NCI-H128 (cell line): ENCODE measurements at regions not wholly inside any gene's neighbourhood (a gene's known extent, or its start where the extent isn't known, plus 50 kb on each side); places are given as distances from the start of the nearest gene placed in this dataset.
A peak's percentile ranks its signal among the peaks of the same experiment; 100 is the strongest.
"Not testable (repeated sequence)": the region's sequence is repeated elsewhere in the genome, so short reads cannot be mapped to it uniquely, and the experiment has no call there.

Source experiments
- DNase-seq: peaks from one replicate; lab custom pipeline; 2025; ENCODE audit not compliant: unreplicated experiment; lab: John Stamatoyannopoulos, UW

GRCh38 chr3:69688400-69688799 lies 50.9 kb upstream of the MITF start:
- no peak for DNase-seq

DNA sequence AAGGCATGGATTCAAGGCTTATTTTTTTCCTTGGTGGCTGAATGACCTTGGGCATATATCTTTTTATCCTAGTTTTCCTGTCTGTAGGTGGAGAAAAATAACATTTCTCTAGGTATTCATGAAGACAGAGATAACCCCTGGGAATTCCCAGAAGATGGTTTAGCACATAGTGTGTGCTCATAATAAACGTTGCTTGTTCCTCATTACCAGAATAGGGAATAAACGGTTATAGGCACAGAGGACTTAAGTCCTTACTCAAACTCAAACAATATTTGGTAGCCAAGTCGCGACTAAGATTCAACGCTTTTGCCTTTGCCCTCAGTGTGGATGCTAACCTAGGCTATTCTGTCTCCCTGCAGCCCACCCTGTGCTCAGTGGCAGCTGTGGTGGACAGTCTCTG lies 51.6 kb upstream of the MITF start:
- DNase-seq, result no peak

DNA sequence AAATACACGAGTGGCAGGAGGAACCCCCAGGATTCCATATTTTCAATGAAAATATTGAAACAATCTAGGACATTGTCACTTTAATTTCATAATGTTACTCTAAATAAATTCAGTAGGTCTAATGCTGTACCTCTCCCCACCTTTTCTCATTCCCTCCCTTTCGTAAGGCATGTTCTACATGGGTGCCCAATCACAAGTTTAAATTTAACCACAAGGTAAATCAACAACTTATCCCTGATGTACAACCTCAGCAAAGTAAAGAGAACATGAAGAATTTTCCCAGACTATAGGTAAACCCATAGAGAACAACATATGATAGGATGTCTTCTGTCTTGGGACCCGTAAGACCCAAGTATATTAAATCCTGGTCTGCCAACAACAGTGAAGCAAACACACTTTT lies 53.2 kb upstream of the MITF start:
- DNase-seq, result no peak

DNA sequence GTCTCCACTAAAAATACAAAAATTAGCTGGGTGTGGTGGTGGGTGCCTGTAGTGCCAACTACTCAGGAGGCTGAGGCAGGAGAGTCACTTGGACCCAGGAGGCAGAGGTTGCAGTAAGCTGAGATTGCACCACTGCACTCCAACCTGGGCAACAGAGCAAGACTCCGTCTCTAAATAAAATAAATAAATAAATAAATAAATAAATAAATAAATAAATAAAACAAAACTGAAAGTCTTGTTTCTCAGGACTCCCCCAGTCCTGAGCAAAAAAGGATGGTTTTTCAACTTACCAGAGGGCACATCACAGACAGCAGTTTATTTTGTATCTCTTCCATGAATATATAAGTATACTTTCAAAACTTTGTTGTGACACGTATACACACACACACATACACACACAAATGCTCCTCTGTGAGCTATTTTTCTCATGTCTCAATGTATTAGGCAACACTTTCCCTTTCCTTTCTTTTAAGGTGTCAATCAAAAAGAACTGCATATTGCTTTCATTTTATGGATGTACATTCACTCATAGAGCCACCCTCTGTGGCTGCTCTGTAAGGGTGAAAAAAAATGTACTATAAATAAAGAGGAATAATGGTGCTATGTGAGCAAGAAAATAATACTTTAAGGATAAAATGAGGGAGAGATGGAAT lies 54.8 kb upstream of the MITF start:
- DNase-seq, result no peak

GRCh38 chr3:69683082-69683806 lies 56.0 kb upstream of the MITF start:
- DNase-seq, result no peak

DNA sequence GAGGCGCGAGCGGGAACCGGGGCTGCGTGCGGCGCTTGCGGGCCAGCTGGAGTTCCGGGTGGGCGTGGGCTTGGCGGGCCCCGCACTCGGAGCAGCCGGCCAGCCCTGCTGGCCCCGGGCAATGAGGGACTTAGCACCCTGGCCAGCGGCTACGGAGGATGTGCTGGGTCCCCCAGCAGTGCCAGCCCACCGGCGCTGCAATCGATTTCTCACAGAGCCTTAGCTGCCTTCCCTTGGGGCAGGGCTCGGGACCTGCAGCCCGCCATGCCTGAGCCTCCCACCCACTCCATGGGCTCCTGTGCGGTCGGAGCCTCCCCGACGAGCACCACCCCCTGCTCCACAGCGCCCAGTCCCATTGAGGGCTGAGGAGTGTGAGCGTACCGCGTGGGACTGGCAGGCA lies 61.8 kb upstream of the MITF start:
- not testable (repeated sequence) for DNase-seq

GRCh38 chr3:69675786-69676530 lies 63.3 kb upstream of the MITF start:
- no peak for DNase-seq

DNA sequence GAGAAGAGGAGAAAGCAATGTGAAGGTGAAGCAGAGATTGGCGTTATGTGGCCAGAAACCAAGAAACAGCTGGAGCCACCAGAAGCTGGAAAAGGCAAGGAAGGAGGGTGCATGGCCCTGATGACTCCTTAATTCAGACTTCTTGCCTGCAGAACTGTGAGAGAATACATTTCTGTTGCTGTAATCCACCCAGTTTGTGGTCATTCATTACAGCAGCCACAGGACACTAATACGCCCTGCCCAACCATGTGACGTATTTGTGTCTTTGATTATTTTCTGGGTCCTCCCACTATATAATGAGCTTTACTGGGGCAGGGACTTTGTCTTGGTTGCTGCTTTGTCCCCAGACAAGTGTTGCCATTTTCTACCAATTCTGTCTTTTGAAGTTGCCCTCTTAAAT lies 64.5 kb upstream of the MITF start:
- no peak for DNase-seq

DNA sequence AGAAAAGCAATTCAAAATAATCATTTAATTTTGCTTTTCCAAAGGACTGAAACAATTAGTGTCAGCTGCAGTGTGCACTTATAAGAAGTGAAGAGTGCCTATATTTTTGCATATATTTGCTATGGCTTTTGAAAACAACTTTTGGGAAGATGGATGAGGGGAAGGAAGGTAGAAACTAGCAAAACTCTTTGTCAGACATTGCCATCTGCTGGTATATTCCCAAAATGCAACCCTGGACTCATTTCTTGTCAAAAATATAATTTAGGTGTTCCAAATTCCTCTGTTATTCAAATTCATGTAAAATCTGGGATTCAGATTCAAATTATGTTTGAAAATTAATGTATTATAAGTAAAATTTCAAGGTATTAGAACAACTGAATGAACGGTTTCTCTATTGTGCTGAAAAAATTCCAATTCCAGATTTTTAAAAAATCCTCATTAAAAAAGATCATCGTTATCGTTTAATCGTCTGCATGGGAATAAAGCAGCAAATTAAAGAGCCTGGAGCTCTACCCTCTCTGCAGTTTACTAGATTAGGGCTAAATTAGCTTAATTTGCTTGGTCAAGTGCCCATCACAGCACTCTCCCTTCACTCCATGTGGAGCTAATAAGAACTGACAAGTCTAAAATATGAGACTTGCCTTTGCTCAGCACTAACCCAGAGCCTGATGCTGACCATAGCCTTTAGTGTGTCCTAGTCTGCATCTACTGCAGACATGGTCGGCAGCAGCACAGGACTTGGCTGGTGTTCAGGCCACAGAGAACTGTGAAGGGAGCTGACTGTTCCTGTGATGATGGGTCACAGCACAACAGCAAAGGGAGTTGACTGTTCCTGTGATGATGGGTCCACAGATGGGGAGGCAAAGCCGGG lies 67.9 kb upstream of the MITF start:
- DNase-seq, result no peak

GRCh38 chr3:69669070-69669469 lies 70.2 kb upstream of the MITF start:
- no peak for DNase-seq

DNA sequence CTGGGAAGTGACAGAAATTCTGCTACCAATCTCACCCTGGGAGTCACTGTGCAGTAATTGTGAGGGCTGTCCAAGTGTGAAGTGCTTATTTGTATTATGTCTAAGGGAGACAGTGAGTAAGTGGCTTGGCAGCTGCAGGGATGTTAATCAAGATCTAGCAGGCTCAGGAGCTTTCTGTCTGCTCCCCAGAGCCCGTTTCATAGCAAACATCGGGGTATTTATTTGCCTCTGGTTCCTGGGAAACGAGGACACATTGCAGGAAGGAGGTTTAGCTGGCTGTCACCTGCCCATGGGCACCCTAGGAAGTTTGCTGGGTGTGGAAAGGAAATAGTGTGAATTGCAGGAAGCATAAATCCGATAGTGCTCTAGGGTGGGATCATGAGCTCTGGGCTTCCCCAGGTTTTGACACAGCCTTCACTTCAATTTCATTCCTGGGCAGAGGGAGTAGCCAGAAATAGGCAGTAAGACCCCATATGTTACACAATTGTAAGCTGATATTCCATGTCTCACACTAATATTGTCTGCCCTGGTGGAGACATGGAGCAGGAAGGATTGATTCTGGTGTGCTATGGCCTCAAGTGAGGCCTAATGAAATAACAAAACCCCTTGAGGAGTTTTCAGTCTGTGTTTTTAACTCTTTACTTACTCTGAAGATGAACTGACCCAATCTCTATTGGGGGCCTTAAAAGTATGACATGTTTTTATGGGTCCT lies 74.1 kb upstream of the MITF start:
- peak; percentile 13 for DNase-seq

DNA sequence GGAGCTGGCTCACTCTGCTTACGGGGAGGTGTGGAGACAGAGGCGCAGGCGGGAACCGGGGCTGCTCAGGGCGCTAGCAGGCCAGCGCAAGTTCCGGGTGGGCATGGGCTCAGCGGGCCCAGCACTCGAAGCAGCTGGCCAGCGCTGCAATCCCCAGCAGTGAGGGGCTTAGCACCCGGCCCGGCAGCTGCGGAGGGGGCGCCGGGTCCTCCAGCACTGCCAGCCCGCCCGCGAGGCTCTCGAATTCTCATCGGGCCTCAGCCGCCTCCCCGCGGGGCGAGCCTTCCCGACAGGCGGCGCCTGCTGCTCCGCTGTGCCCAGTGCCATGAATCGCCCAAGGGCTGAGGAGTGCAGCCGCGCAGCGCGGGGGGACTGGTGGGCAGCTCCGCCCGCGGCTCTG lies 78.6 kb upstream of the MITF start:
- DNase-seq, result no peak

DNA sequence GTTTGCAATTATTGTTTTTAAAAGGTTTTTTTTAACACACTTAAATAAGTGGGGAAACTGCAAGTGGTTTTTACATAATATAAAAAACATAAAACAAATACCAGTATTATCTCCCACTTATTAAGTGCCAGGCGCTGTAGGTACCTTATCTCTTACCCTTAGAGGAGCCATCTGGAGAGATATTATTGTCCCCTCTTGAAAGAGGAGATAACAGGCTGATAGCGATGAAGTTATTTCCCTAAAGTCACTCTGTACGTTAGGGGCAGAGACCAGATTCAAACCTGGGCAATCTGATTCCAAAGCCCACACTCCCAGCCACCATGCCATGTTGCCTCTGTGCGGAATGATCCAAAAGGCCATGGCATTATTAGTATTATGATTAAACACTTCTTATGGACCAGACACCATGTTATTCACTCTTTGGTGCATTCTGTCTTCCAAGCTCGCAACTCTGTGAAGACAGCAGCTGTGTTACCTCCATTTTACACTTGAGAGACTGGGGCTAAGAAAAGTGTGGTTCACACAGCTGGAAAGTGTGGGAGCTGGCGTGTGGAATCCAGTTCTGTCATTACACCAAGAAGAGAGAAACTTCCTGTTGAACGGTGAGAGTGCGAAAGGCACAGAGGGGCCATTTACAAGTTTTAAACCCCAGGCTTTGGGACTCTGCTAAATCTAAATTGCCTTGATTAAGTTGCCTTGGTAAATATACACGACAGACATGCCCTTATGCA lies 79.9 kb upstream of the MITF start:
- DNase-seq, result no peak

- no peak for DNase-seq
These were observed 80.6 kb upstream of the MITF start for GRCh38 chr3:69658514-69659140.

DNA sequence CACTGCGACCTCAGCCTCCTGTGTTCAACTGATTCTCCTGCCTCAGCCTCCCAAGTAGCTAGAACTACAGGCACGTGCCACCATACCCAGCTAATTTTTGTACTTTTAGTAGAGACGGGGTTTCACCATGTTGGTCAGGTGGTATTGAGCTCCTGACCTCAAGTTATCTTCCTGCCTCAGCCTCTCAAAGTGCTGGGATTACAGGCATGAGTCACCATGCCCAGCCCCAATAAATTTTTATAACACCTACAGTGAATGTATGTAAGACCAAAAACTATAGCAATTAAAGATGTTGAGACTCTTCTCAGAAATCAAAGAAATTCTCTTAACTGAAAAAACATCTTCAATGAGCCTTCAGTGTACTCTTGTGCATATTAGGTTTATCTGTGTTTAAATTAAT lies 82.2 kb upstream of the MITF start:
- not testable (repeated sequence) for DNase-seq

GRCh38 chr3:69651765-69652164 lies 87.5 kb upstream of the MITF start:
- no peak for DNase-seq

DNA sequence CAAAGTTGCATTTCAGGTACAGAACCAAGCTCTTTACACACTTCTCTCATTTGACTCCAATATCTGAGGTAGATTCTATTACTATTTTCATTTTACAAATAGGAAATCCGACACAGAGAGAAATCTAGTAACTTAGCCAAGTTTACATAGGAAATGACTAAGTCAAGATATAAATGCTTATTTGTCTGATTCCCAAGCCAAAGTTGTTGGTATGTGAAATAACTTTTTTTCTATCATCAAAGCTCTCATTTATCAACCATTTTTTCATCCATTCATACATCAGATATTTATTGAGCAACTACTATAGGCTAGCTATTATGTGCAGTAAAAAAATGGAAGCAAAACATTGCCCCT lies 89.2 kb upstream of the MITF start:
- no peak for DNase-seq

DNA sequence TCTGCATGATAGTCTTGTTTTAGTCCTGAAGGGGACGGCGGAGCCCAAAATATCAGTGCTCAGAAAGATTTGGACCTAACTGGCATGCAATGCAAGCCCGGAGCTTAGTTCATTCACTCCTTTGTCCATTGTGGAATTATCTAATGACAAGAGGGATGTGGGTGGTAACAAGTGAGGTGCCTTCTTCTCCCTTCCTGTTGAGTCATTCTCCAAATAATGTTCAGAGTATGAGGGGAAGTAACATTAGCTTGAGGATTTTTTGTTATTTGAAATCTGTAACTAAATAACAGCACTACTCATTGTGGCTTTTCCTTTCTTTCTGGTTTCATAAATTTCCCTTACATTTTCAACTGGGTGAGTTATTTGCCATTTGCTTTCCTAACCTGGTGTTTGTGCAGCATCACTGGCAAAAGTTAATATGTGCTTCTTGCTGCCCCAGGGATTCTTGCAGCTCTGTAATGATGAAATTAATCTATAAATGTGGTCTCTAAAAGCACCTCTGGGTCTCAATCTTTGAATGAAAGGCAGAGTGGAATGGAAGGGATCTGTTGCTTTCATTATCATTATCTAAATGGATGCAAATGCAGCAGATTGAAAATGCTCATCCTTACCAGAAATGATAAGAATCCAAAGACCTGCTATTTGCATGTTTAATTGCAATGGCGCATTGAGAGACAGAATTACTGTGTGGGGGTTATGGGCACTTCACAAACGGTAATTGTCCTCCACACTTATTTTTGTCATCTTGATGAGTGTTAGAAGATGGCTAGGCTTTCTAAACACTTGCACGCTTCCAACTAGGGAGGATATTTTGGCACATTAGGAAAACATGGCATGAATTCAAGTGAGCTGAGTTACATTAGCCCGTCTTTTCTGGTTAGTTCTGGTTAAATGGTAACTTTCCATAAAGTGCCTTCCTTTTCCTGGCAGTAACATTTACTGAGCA lies 89.9 kb upstream of the MITF start:
- no peak for DNase-seq

- DNase-seq, result no peak
These were observed 91.1 kb upstream of the MITF start for GRCh38 chr3:69648126-69648525.
